ENCODE measurements at regions not wholly inside any gene's neighbourhood (a gene's known extent, or its start where the extent isn't known, plus 50 kb on each side); places are given as distances from the start of the nearest gene placed in this dataset.
"Not testable (repeated sequence)": the region's sequence is repeated elsewhere in the genome, so short reads cannot be mapped to it uniquely, and the experiment has no call there.

- intact Hi-C loops (cut with DNase I); ATAC-seq (ENCODE audit: low FRiP score); H3K4me1 ChIP-seq (ENCODE audit: control insufficient read depth in 1 of 2, insufficient read depth in 2 of 2, low read length in 2 of 2); H3K4me3 ChIP-seq (ENCODE audit: low read length in 2 of 2); H3K27ac ChIP-seq (ENCODE audit: low read depth in 1 of 2, low read length in 2 of 2); H3K9me3 ChIP-seq (ENCODE audit: control insufficient read depth, low read length); DNase-seq; H3K36me3 ChIP-seq (ENCODE audit: control insufficient read depth in 1 of 2, insufficient read depth in 2 of 2, low read length in 1 of 2); H3K27me3 ChIP-seq (ENCODE audit: control insufficient read depth in 1 of 2, insufficient read depth in 2 of 2, low read length in 1 of 2): not testable (repeated sequence)
- 82 to 86% methylated on average over 5 of the region's 5 CpGs for WGBS, 2 donors
These were observed 69.9 kb upstream of the ADGRL1 start for GRCh38 chr19:14275823-14276222.

GRCh38 chr19:14272623-14273022 lies 66.7 kb upstream of the ADGRL1 start:
- Histone ChIP-seq H3K36me3 (ENCODE audit: control insufficient read depth in 1 of 2, insufficient read depth in 2 of 2, low read length in 1 of 2) (no peaks in the 10 kb centered on the region), H3K27me3 (ENCODE audit: control insufficient read depth in 1 of 2, insufficient read depth in 2 of 2, low read length in 1 of 2) (no peaks in the 10 kb centered on the region), H3K27ac (ENCODE audit: low read depth in 1 of 2, low read length in 2 of 2) (no peak overlapping the region), H3K4me3 (ENCODE audit: low read length in 2 of 2) (no peak overlapping the region), H3K4me1 (ENCODE audit: control insufficient read depth in 1 of 2, insufficient read depth in 2 of 2, low read length in 2 of 2) (no peaks in the 10 kb centered on the region), H3K9me3 (ENCODE audit: control insufficient read depth, low read length) (no peaks in the 10 kb centered on the region)
- ATAC-seq (ENCODE audit: low FRiP score) = no peak
- 97 to 98% methylated on average over 4 of the region's 4 CpGs for WGBS, 2 donors
- DNase-seq = no peak
- intact Hi-C loops (cut with DNase I) = no loop called here

- Histone ChIP-seq H3K27me3 (ENCODE audit: control insufficient read depth in 1 of 2, insufficient read depth in 2 of 2, low read length in 1 of 2) (no peaks in the 10 kb centered on the region), H3K4me3 (ENCODE audit: low read length in 2 of 2) (no peak overlapping the region), H3K27ac (ENCODE audit: low read depth in 1 of 2, low read length in 2 of 2) (no peak overlapping the region), H3K4me1 (ENCODE audit: control insufficient read depth in 1 of 2, insufficient read depth in 2 of 2, low read length in 2 of 2) (no peaks in the 10 kb centered on the region), H3K36me3 (ENCODE audit: control insufficient read depth in 1 of 2, insufficient read depth in 2 of 2, low read length in 1 of 2) (no peaks in the 10 kb centered on the region), H3K9me3 (ENCODE audit: control insufficient read depth, low read length) (no peaks in the 10 kb centered on the region)
- WGBS, 2 donors = 44 to 54% methylated on average over 1 of the region's 1 CpG
- intact Hi-C loops (cut with DNase I) = no loop called here
- DNase-seq (no peak), ATAC-seq (ENCODE audit: low FRiP score) (no peak)
These were observed 65.9 kb upstream of the ADGRL1 start for GRCh38 chr19:14271840-14272239.

GRCh38 chr19:14270557-14270956 lies 64.6 kb upstream of the ADGRL1 start:
- intact Hi-C loops (cut with DNase I); H3K36me3 ChIP-seq (ENCODE audit: control insufficient read depth in 1 of 2, insufficient read depth in 2 of 2, low read length in 1 of 2); H3K27ac ChIP-seq (ENCODE audit: low read depth in 1 of 2, low read length in 2 of 2); H3K4me1 ChIP-seq (ENCODE audit: control insufficient read depth in 1 of 2, insufficient read depth in 2 of 2, low read length in 2 of 2); H3K9me3 ChIP-seq (ENCODE audit: control insufficient read depth, low read length); ATAC-seq (ENCODE audit: low FRiP score); H3K27me3 ChIP-seq (ENCODE audit: control insufficient read depth in 1 of 2, insufficient read depth in 2 of 2, low read length in 1 of 2); H3K4me3 ChIP-seq (ENCODE audit: low read length in 2 of 2); DNase-seq: not testable (repeated sequence)
- 81 to 91% methylated on average over 4 of the region's 4 CpGs for WGBS, 2 donors

GRCh38 chr19:14267224-14267741 lies 61.3 kb upstream of the ADGRL1 start:
- H3K27me3 ChIP-seq (ENCODE audit: control insufficient read depth in 1 of 2, insufficient read depth in 2 of 2, low read length in 1 of 2) = no peaks in the 10 kb centered on the region
- H3K9me3 ChIP-seq (ENCODE audit: control insufficient read depth, low read length) = no peaks in the 10 kb centered on the region
- no peak overlapping the region for H3K27ac ChIP-seq (ENCODE audit: low read depth in 1 of 2, low read length in 2 of 2)
- WGBS, 2 donors = 87 to 88% methylated on average over 6 of the region's 6 CpGs
- H3K4me1 ChIP-seq (ENCODE audit: control insufficient read depth in 1 of 2, insufficient read depth in 2 of 2, low read length in 2 of 2) = no peaks in the 10 kb centered on the region
- DNase-seq (no peak), ATAC-seq (ENCODE audit: low FRiP score) (no peak)
- H3K36me3 ChIP-seq (ENCODE audit: control insufficient read depth in 1 of 2, insufficient read depth in 2 of 2, low read length in 1 of 2) = no peaks in the 10 kb centered on the region
- H3K4me3 ChIP-seq (ENCODE audit: low read length in 2 of 2) = no peak overlapping the region
- intact Hi-C loops (cut with DNase I) = no loop called here

GRCh38 chr19:14266208-14266607 lies 60.2 kb upstream of the ADGRL1 start:
- H3K36me3 ChIP-seq (ENCODE audit: control insufficient read depth in 1 of 2, insufficient read depth in 2 of 2, low read length in 1 of 2); H3K27me3 ChIP-seq (ENCODE audit: control insufficient read depth in 1 of 2, insufficient read depth in 2 of 2, low read length in 1 of 2); intact Hi-C loops (cut with DNase I); H3K27ac ChIP-seq (ENCODE audit: low read depth in 1 of 2, low read length in 2 of 2); H3K4me3 ChIP-seq (ENCODE audit: low read length in 2 of 2); H3K9me3 ChIP-seq (ENCODE audit: control insufficient read depth, low read length); ATAC-seq (ENCODE audit: low FRiP score); DNase-seq; H3K4me1 ChIP-seq (ENCODE audit: control insufficient read depth in 1 of 2, insufficient read depth in 2 of 2, low read length in 2 of 2): not testable (repeated sequence)
- 57 to 64% methylated on average over 4 of the region's 4 CpGs for WGBS, 2 donors

GRCh38 chr19:14265290-14266036 lies 59.5 kb upstream of the ADGRL1 start:
- no peak for ATAC-seq (ENCODE audit: low FRiP score)
- WGBS, 2 donors = 5 to 10% methylated on average over 37 of the region's 37 CpGs
- Histone ChIP-seq H3K4me1 (ENCODE audit: control insufficient read depth in 1 of 2, insufficient read depth in 2 of 2, low read length in 2 of 2) (no peaks in the 10 kb centered on the region), H3K36me3 (ENCODE audit: control insufficient read depth in 1 of 2, insufficient read depth in 2 of 2, low read length in 1 of 2) (no peaks in the 10 kb centered on the region), H3K9me3 (ENCODE audit: control insufficient read depth, low read length) (no peaks in the 10 kb centered on the region), H3K27ac (ENCODE audit: low read depth in 1 of 2, low read length in 2 of 2) (no peak overlapping the region), H3K4me3 (ENCODE audit: low read length in 2 of 2) (no peak overlapping the region), H3K27me3 (ENCODE audit: control insufficient read depth in 1 of 2, insufficient read depth in 2 of 2, low read length in 1 of 2) (no peaks in the 10 kb centered on the region)
- no peak for DNase-seq
- intact Hi-C loops (cut with DNase I) = no loop called here

GRCh38 chr19:14255902-14256649 lies 50.1 kb upstream of the ADGRL1 start:
- intact Hi-C loops (cut with DNase I); H3K27me3 ChIP-seq (ENCODE audit: control insufficient read depth in 1 of 2, insufficient read depth in 2 of 2, low read length in 1 of 2); H3K4me3 ChIP-seq (ENCODE audit: low read length in 2 of 2); H3K36me3 ChIP-seq (ENCODE audit: control insufficient read depth in 1 of 2, insufficient read depth in 2 of 2, low read length in 1 of 2); H3K9me3 ChIP-seq (ENCODE audit: control insufficient read depth, low read length); H3K4me1 ChIP-seq (ENCODE audit: control insufficient read depth in 1 of 2, insufficient read depth in 2 of 2, low read length in 2 of 2); H3K27ac ChIP-seq (ENCODE audit: low read depth in 1 of 2, low read length in 2 of 2); ATAC-seq (ENCODE audit: low FRiP score); DNase-seq: not testable (repeated sequence)
- 86 to 93% methylated on average over 7 of the region's 7 CpGs for WGBS, 2 donors

Data from aorta (tissue), 5 donors.